M059J (cell line): ENCODE measurements at regions not wholly inside any gene's neighbourhood (a gene's known extent, or its start where the extent isn't known, plus 50 kb on each side); places are given as distances from the start of the nearest gene placed in this dataset.
A peak's percentile ranks its signal among the peaks of the same experiment; 100 is the strongest.

Source experiments
- DNase-seq: peaks from one replicate; pipeline ENCODE4 v3.0.0-alpha.2; 2012; ENCODE audit warnings: low read depth

DNA sequence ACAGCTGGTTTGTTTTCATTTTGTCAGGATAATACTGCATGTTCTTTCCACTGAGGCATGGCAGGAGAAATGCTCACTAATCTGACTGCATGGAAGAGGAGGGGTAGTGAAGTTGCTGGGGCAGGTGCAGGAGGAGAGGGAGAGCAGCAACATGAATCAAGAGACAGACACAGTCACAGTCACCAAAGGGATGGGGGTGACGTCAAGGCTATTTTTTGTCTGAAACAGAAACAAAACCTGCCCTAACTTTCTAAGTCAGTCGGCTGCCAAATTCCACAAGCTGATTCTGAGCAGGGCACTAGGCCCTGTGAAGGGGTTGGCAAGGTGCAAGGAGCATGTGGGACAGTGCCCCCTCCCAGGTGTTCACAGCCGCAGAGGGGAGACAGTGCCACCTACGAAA, 186.6 kb upstream of the NSMCE3 start:
- no peak for DNase-seq

DNA sequence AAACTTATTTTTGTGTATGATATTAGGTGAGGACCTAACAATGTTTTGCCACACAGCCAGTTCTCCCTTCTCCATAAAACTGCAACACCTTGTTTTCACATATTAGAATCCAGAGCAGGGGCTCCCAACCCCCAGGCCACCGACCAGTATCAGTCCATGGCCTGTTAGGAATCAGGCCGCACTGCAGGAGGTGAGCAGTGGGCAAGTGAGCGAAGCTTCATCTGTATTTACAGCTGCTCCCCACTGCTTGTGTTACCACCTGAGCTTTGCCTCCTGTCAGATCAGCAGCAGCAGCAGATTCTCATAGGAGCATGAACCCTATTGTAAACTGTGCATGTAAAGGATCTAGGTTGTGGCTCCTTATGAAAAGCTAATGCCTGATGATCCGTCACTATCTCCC, 185.9 kb upstream of the NSMCE3 start:
- no peak for DNase-seq

DNA sequence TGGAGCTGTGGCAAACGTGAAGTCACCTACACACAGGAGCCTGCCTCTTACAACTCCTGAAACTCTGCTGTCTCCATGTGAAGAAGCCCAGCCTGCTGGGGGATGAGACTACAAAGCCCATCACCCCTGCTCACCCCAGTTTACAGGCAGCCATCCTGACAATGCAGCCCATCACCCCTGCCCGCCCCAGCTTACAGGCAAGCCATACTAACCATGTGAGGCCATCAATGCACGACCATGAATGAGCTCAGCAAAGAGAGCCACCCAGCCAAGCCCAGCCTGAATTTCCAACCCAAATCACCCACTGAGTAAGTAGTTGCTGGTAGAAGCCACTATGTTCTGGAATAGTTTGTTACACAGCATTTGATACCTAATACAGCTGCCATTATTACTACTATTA, 185.4 kb upstream of the NSMCE3 start:
- no peak for DNase-seq

DNA sequence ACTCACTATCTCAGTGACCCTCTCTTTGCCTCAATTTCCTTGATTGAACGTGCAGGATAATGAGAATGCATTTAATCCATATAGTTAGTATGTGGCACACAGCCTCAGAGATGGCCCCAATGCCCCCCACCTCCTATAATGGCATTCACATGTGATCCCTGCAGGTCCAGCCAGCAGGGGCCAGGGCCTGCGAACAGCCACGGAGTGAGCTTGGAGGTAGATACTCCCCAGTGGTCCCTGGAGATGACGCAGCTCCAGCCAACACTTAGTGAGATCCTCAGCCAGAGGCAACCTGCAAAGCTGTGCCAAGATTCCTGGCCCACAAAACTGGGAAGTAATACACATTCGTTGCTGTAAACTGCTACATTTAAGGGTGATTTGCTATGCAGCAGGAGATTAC, 184.9 kb upstream of the NSMCE3 start:
- peak; percentile 28 for DNase-seq

DNA sequence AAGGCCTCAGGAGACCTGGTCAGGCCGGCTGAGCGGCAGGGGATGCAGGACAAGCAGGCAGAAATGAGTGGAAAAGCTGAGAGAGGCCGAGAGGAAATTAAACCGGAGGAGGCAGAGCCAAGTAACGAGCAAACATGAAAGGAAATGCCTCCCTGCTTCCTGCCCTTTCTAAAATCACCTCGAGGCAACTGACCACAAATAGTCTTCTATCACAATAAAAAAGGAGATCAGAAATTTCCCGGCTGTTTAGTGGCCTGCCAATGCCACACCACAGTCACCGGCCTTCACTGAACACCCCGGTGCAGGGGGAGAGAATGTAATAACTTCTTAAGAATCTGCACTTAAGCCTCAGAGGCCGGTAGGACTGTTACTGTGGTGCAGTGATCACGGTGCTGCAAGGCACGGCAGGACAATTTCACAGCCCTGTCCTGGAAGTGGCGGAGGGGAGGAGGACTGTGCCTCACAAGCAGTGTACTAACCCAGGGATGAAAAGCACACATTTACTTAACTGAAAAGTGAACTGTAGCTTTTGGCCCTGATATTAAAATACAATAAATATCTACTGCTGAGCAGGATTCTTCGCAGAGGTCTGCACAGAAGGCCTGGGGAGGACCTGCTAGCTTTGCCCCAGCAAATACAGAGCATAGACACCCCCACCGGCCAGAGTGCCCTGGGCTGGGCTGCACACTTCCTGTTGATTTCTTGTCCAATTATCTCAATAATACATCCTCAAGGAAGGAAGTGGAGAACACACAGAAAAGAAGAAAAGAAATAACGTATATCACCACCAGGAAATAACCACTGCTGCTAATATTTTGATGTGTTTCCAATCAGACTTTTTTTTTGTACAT, 183.5 kb upstream of the NSMCE3 start:
- DNase-seq = peak; percentile 81

DNA sequence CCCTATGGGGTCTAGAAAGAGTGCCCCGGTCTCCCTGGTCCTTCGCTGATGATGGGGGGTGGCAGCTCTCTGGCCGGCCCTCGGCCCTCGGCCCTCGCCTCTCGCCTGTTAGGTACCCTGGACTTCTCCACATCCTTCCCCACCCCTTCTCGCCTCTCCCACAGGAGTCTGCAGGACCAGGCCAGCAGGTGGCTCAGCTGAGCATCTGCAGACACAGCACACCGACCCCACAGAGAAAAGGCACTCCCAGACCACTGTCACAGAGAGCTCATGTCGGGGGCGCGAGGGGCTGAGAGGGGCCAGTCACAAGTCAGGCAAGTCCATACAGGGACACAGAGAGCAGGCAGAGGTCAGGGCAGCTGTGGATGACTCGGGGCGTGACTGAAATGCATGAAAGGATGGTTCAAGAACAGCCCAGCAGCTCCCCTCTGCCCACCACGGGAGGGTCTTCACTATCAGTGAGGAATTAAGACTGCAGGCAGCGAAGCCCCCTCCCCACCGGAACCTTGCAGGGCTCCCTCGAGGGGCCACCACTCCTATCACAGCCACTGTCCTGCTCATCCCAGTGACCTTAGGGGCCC, 181.7 kb upstream of the NSMCE3 start:
- DNase-seq = no peak

DNA sequence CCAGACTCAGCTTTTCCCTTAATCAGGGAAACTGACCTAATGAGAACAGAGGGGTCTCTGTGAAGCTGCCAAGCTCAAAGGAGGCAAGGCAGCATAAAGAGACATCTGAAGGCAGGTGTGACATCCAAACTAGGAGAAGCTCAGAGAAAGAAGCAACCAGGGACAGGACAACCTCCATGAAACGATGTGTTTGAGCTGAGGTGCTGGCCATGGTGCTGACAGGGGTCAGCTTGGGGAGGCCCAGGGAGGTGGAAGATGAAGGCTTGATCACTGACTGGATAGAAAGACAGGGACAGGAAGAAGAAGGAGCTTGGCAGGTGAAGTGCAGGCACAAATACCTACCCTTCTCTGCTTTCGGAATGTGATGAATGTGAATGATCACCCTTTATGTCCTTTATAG, 179.5 kb upstream of the NSMCE3 start:
- DNase-seq = peak; percentile 20

DNA sequence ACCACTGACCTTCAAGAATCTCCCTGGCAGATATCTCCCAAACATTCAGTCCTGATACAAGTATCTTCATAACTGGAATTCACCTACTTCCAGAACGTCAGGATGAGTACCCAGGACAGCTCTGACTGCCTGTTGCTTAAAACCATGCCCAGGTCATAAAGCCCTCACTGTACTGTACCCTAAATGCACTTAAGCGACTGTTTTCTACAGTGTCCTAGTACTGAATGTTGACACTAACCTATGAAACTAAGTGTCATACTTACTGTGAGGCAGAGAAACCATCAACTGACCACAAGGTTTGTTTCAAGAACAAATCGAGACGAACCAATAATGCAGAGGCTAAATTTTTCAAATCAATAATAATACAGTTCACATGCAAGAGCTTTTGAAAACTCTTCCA, 178.7 kb upstream of the NSMCE3 start:
- DNase-seq = no peak

DNA sequence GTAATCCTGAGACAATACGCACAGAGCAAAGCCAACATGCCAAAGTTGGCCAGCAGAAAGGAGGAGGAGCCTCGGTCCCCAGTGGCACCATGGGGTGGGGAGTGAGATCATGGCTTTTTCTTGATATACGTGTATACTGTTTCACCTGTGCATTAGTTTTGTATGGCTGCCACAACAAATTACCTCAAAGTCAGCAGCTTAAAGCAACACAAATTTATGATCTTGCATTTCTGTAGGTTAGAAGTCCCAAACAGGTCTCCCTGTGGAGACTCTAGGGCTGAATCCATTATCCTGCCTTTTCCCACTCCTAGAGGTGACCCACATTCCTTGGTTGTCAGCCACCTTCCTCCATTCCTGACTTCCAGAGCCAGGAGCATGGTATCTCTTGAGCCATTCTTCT, 176.9 kb upstream of the NSMCE3 start:
- no peak for DNase-seq

DNA sequence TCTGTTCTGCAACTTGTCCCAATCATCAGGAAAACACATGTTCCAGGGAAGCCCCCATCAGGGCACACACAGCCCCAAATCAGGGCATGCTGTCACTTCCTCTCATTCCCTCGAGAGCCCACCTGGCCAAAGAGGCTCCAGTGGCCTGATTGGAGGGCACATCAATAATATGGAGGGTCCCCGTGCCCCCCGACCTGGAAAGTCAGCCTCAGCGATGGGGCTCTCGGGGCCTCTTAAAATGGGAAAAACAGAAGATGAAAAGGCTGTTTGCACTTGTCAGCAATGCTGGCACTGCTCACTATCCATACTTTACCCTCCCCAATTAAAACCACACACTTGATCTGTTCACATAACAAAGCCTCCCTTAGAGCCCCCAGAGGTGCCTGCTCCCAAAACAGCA, 172.9 kb upstream of the NSMCE3 start:
- no peak for DNase-seq

DNA sequence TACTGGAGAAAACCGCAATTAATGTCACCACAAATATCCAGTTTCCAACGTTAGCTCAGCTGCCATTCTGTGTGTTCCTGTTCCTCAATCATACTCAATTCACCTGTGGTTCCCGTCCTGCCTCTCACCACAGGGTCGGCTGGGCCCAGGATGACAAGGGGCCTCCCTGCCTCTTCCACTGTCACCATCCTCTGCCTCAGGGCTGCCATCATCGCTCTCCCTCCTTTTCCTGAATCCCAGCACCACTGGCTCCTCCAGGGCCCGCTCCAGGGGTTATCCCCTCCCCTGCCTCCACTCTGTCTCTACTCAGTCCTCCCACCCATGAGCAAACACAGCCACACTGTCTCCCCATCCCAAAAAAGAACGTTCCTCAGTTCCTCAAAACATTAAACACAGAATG, 170.9 kb upstream of the NSMCE3 start:
- no peak for DNase-seq

DNA sequence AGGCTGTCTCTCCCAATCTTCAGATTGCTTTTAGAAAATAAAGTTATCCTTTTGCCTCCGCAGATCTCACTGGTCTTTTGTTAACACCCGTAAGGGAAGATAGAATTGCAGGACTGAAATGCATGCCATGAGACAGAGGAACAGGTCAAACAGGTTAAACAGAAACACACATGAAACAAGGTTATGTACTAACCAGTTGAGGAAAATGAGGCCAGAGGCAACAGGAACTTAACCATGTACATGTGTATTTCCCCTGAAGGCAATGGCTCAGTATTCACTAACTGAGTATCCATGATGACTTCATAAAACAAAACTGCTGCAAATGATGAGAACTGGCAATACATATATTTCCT, 169.1 kb upstream of the NSMCE3 start:
- no peak for DNase-seq

DNA sequence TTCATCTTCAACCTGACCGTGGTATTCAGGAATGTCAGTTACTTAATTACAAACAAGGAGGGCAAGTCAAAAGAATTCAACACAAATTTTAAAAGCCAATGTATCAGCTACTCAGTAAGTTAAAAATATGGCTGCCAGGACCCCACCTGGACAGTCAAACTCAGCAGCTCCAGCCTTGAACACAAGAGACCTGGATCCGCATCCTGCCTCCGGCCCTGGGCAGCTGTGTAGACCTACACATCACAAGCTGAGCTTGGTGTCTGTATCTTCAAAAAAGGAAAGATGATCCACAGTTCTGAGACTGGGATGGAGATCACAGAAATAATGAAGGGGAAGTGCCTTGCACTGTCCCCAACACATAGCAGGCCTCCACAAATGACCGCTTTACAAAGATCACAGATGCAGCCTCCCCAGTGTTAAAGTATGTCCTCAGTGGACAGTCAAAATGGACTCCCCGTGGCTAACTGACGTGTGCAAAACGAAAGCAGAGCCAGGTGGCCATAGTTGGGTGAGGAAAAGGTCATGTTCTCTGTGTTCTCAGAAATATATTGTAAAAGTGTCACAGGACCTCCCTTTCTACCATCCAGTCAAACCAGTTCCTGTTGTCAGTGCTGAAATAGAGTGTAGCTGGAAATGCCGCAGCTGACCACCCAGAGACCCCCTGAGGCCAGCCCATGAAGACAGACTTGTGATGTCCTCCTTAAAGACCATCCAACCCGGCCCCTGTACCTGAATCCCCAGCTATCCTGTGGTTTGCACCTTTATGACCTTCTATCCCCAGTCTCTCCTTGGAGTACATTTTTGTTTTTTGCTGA, 168.5 kb upstream of the NSMCE3 start:
- DNase-seq = no peak

DNA sequence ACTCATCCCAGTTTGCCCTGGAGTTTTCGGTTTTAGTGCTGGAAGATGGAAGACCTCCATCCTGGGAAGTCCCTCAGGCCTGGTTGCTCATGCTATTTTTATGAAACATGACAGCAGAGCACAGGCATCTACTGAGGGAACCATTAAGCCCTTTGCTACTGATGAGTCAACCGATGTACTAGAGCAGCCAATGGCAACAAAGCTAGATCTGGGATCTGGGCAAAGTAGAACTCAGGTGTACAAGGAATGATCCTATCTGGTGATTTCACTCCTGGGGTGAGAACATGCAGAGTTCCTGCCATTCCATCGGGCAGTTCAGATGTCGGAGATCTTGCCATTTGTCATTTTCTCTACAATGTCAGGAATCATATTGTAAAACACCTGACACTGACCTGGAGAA, 166.2 kb upstream of the NSMCE3 start:
- DNase-seq = peak; percentile 40

DNA sequence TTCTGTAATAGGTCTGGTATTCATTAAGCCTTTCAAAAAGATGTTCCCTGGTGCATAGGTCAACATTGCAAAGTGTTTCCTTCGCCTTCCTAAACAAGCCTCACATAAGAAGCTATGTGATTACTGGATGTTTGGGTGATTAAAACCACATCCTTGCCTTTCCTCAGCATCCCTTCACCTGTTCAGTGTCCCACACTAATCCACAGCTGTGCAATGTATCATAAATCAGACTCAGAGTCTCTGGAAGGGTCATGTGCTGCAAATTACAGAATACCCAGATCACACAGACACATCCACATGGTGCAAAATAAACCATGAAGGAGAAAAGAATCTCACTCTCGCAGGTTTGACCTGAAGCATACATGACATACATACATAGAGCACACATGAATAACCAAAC, 164.7 kb upstream of the NSMCE3 start:
- no peak for DNase-seq

DNA sequence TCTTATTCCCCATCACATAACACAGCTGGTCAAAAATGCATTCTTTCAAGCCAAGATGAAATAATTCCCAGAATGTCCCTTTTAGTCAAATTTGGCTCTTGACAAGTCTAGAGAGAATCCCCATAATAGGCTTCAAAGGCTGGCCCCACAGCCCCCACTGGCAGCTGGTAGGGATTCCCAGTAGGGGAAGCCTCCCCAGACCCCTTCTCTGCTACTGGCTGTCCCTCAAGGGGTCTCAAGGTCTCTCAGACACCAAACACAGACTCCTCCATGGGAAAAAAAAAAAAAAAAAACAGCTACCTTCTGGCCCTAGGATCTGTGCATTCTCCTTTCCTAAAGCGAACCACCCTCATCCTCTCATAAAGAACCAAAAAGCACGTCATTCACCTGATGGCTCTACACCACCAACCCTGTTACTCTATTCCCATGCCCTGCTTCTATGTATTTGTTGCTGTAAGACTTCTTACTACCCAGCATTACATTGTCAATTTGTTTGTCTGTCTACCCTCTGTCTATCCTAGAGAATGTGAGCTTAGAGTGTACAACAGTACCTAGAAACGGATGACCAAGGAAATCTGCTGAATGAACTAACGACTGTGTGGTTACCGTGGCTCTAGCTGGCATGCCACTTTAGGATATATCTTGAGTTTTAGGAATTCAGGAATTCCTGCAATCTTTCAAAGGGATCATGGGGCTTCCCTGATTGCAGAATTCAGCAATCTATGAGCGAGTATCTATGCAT, 164.1 kb upstream of the NSMCE3 start:
- no peak for DNase-seq

DNA sequence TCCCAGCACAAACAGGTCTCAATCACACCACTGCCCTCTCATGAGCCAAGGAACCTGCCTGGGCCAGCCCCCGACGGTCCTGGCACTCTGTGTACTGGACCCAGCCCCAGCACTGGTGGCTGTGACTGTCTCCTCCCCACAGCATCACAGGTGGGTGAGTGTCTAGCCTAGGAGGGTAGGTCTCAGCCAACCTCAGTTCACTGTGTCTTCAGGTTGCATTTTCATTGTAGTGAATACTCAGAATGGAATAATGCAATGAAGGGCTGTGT, 163.4 kb upstream of the NSMCE3 start:
- DNase-seq = no peak

DNA sequence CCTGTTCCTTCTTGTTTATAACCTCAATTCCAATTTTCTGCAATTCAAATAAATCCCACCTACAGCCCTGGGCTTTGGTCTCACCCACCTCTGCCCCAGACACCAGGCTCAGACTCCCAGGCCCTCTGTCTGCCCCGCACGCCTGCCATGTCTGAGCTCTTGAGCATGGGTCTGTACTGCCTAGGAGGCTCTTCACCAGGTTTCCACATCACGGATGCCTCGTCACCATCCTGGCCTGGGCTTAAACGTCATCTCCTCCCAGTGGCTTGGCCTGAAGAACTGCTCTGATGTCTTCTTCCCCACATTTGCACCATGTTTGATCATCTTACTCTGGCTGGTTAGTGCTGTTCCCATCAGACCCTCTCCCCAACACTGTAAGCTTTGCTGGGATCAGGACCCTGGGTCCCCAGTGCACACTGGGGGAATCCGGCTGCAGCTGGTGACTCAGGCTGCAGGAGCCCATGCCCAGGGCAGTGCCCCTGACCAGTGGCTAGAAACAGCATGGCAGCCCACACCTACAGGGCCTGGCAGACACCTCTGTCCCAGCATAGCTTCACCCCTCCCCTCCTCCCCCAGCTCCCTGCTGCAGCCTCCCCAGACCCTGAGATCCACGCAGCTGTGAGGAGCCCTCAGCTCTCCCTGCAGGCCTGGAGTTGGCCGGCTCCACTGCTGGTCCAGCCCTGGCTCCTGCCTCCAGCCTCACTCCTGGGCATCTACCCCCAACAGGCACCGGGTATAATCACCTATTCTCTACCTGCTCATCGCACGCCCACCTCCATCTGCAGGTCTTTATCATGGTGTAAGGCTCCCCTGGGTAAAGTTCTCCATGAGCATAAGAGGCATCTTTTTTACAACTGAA, 162.8 kb upstream of the NSMCE3 start:
- no peak for DNase-seq

DNA sequence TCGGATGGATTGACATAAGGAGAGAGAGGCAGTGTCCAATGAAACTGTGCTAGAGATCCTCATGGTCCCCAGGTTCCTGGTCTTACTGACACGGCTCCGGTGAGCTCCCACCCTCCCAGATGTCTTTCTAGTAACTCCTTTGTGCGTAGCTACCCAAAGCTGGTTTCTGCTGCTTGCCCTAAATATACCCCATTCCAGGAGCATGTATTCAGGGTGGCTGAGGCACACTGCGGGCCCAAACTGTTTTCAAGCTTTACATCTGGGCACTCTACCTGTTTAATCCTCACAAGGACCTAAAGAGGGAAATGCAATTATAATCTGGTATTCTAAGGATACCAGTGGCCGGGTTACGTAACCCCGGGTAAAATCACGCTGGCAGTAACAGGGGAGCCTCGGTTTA, 161.2 kb upstream of the NSMCE3 start:
- no peak for DNase-seq

DNA sequence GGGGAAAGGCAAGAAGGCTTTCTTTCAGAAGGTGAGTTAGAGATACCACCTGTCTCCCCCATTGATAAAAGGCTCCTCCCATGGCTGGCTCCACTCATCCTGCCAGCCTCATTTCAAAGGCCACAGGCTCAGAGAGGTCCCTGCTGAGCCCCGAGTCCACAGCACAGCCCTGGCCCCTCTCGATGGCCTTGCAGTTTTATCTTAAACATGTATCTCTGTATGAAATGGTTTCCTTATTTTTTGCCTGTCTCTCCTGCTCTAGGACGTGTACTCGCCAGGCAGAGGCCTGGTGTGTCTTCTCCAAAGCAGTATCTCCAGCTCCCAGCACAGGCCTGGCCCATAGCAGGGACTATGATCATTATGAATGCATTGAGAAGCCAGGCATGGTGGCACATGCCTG, 160.5 kb upstream of the NSMCE3 start:
- DNase-seq = no peak

DNA sequence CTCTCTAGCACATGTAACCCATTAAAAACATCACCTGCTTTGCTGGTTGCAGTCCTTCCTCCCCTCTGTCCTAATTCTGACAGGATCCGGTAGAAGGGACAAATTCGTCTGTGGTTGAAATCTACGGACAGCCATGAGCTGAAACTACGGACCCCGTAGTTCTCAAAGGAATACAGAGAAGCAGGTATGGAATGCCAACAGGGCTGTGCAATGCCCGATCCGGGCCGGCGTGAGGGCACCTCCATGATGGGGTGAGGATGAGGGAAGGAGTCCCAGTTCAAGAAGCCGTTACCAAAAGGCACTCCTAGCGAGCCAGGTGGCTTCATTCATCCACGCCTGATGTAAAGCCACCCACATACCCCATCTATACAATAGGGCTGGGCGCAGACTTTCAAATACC, 160.0 kb upstream of the NSMCE3 start:
- no peak for DNase-seq
